Keratinocyte (primary cell): ENCODE measurements at regions not wholly inside any gene's neighbourhood (a gene's known extent, or its start where the extent isn't known, plus 50 kb on each side); places are given as distances from the start of the nearest gene placed in this dataset.

Experiments
- DNase-seq: peaks from one replicate; pipeline ENCODE4 v3.0.0-alpha.2; 2011; ENCODE audit warnings: low read depth, missing footprints, low spot score
- FAIRE-seq: peaks from 2 replicates; lab custom pipeline; 2011; peaks lifted over from hg19 to GRCh38; lab: Jason Lieb, UNC
- H2AFZ ChIP-seq: 2 replicates; pipeline ENCODE4 v1.6.0; 2012; ENCODE audit warnings: low read length, control low read depth, inconsistent platforms; ENCODE audit not compliant: control insufficient read depth
- H3K27ac ChIP-seq: 2 replicates; pipeline ENCODE4 v1.5.1; 2011; ENCODE audit warnings: low read length; ENCODE audit not compliant: control insufficient read depth, insufficient read depth
- H3K27me3 ChIP-seq: 3 replicates; pipeline ENCODE4 v1.6.0; 2011; ENCODE audit warnings: low read length; ENCODE audit not compliant: control insufficient read depth, insufficient read depth; ENCODE audit errors: extremely low read depth
- H3K36me3 ChIP-seq, 2 experiments: 2 replicates in 1 of 2; 3 replicates in 1 of 2; pipeline ENCODE4 v1.5.1; 2011; ENCODE audit warnings: low read length in 2 of 2, mild to moderate bottlenecking in 1 of 2; ENCODE audit not compliant: control insufficient read depth in 2 of 2, insufficient read depth in 2 of 2; ENCODE audit errors: extremely low read depth in 1 of 2
- H3K4me1 ChIP-seq: 3 replicates; pipeline ENCODE4 v1.5.1; 2011; ENCODE audit warnings: low read length; ENCODE audit not compliant: control insufficient read depth, insufficient read depth; ENCODE audit errors: extremely low read depth
- H3K4me2 ChIP-seq: 3 replicates; pipeline ENCODE4 v1.6.0; 2011; ENCODE audit warnings: low read depth, low read length; ENCODE audit not compliant: control insufficient read depth, insufficient read depth; ENCODE audit errors: extremely low read depth
- H3K4me3 ChIP-seq, 3 experiments: fragments of 200-600 bp in 1 of 3; sonication (generic) in 1 of 3; 2 replicates in 2 of 3; 3 replicates in 1 of 3; pipeline ENCODE4 v1.5.1; 2011 to 2016; ENCODE audit warnings: low read length in 3 of 3, mild to moderate bottlenecking in 3 of 3, control low read depth in 2 of 3, inconsistent platforms in 1 of 3, low read depth in 1 of 3, mixed read lengths in 1 of 3, mixed run types in 1 of 3, moderate library complexity in 1 of 3; ENCODE audit not compliant: control insufficient read depth in 2 of 3, insufficient read depth in 2 of 3; ENCODE audit errors: extremely low read depth in 1 of 3
- H3K79me2 ChIP-seq: 2 replicates; pipeline ENCODE4 v1.6.0; 2012; ENCODE audit warnings: low read length; ENCODE audit not compliant: control insufficient read depth, insufficient read depth
- H3K9ac ChIP-seq: 3 replicates; pipeline ENCODE4 v1.6.0; 2011; ENCODE audit warnings: low read length; ENCODE audit not compliant: control insufficient read depth, insufficient read depth; ENCODE audit errors: extremely low read depth
- H3K9me1 ChIP-seq: 3 replicates; pipeline ENCODE4 v1.6.0; 2011; ENCODE audit warnings: low read length; ENCODE audit not compliant: control insufficient read depth, insufficient read depth; ENCODE audit errors: extremely low read depth
- H3K9me3 ChIP-seq: 2 replicates; pipeline ENCODE4 v1.5.1; 2012; ENCODE audit warnings: low read depth, low read length; ENCODE audit not compliant: control insufficient read depth
- H4K20me1 ChIP-seq: 3 replicates; pipeline ENCODE4 v1.6.0; 2011; ENCODE audit warnings: low read length; ENCODE audit not compliant: control insufficient read depth, insufficient read depth; ENCODE audit errors: extremely low read depth
- EZH2 ChIP-seq: IDR thresholded peaks from one replicate; pipeline ENCODE4 v1.6.1; 2012; ENCODE audit warnings: inconsistent platforms, mild to moderate bottlenecking, low read length, moderate library complexity
- dilution Hi-C: fragments of 300-500 bp; cut with MboI; formaldehyde crosslinking; loops from one replicate; pipeline ENCODE4 v1.7.0; 2020; ENCODE audit warnings: low sequenced_read_pairs; ENCODE audit not compliant: extremely low pct_ligation_motif_present
- TF ChIP-seq, protein P1 (sequence below), 3 experiments: IDR thresholded peaks in 1 of 3; conservative IDR thresholded peaks in 1 of 3; optimal IDR thresholded peaks in 1 of 3; 2 replicates in 2 of 3; 3 replicates in 1 of 3; pipeline versions ENCODE3 to v1.5.1; 2011; ENCODE audit warnings: low read length in 3 of 3, mild to moderate bottlenecking in 3 of 3, moderate library complexity in 2 of 3, control low read depth in 1 of 3, inconsistent platforms in 1 of 3; ENCODE audit not compliant: insufficient read depth in 2 of 3; ENCODE audit errors: extremely low read depth in 1 of 3

DNA sequence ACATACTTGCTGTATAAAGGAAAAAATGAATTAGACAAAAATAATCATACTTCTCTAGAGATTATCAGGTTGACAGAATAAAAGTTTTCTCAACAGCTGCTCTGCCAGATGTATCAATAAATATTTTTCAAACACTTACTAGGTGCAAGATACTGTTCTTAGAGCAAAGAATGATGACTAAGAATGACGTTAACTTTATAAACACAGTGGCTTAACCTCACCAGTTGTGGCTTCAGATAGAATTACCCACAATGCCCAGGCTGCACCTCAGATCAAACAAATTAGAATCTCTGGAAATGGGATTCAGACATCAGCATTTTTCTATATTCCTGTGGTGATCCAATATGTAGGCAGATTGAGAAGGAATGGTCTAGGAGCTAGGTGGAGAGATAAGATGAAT lies 422.4 kb upstream of the ATP11B start:
- H2AFZ ChIP-seq: no peak overlapping the region
- H3K79me2 ChIP-seq: no peaks in the 10 kb centered on the region
- H3K9me1 ChIP-seq: no peaks in the 10 kb centered on the region
- H3K4me1 ChIP-seq: peaks cover 10% of the 10 kb centered on the region
- dilution Hi-C loops: no loop called here
- H3K9ac ChIP-seq: no peak overlapping the region
- H4K20me1 ChIP-seq: no peaks in the 10 kb centered on the region
- H3K27me3 ChIP-seq: no peaks in the 10 kb centered on the region
- peak; percentile 79 for FAIRE-seq
- no peaks in the 10 kb centered on the region for H3K36me3 ChIP-seq
- no peak overlapping the region for H3K27ac ChIP-seq
- no peak overlapping the region for H3K4me2 ChIP-seq
- H3K9me3 ChIP-seq: no peaks in the 10 kb centered on the region
- no peak for TF ChIP-seq EZH2
- TF ChIP-seq, protein P1, sequence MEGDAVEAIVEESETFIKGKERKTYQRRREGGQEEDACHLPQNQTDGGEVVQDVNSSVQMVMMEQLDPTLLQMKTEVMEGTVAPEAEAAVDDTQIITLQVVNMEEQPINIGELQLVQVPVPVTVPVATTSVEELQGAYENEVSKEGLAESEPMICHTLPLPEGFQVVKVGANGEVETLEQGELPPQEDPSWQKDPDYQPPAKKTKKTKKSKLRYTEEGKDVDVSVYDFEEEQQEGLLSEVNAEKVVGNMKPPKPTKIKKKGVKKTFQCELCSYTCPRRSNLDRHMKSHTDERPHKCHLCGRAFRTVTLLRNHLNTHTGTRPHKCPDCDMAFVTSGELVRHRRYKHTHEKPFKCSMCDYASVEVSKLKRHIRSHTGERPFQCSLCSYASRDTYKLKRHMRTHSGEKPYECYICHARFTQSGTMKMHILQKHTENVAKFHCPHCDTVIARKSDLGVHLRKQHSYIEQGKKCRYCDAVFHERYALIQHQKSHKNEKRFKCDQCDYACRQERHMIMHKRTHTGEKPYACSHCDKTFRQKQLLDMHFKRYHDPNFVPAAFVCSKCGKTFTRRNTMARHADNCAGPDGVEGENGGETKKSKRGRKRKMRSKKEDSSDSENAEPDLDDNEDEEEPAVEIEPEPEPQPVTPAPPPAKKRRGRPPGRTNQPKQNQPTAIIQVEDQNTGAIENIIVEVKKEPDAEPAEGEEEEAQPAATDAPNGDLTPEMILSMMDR (optimal IDR thresholded peaks at IDR 0.05 in 1 of 3, IDR thresholded peaks at IDR 0.05 in 1 of 3, conservative IDR thresholded peaks at IDR 0.05 in 1 of 3; ENCODE audit: extremely low read depth in 1 of 3, insufficient read depth in 2 of 3, low read length in 3 of 3): no peak
- no peak for DNase-seq
- H3K4me3 ChIP-seq: no peak overlapping the region

GRCh38 chr3:182375916-182376315 lies 417.4 kb upstream of the ATP11B start:
- TF ChIP-seq, protein P1 (optimal IDR thresholded peaks at IDR 0.05 in 1 of 3, IDR thresholded peaks at IDR 0.05 in 1 of 3, conservative IDR thresholded peaks at IDR 0.05 in 1 of 3; ENCODE audit: extremely low read depth in 1 of 3, insufficient read depth in 2 of 3, low read length in 3 of 3): no peak
- no peaks in the 10 kb centered on the region for H3K27me3 ChIP-seq
- FAIRE-seq: no peak

More at GRCh38 chr3:182375916-182376315, 417.4 kb upstream of the ATP11B start:
- no peak for DNase-seq
- dilution Hi-C loops: no loop called here
- Histone ChIP-seq H3K4me2 (no peak overlapping the region), H4K20me1 (no peaks in the 10 kb centered on the region), H2AFZ (no peak overlapping the region), H3K36me3 (no peaks in the 10 kb centered on the region), H3K9me1 (no peaks in the 10 kb centered on the region), H3K9me3 (no peaks in the 10 kb centered on the region), H3K9ac (no peak overlapping the region), H3K4me1 (peaks cover 6% of the 10 kb centered on the region), H3K4me3 (no peak overlapping the region), H3K79me2 (no peaks in the 10 kb centered on the region), H3K27ac (no peak overlapping the region)
